ENCODE measurements at regions not wholly inside any gene's neighbourhood (a gene's known extent, or its start where the extent isn't known, plus 50 kb on each side); places are given as distances from the start of the nearest gene placed in this dataset.

DNA sequence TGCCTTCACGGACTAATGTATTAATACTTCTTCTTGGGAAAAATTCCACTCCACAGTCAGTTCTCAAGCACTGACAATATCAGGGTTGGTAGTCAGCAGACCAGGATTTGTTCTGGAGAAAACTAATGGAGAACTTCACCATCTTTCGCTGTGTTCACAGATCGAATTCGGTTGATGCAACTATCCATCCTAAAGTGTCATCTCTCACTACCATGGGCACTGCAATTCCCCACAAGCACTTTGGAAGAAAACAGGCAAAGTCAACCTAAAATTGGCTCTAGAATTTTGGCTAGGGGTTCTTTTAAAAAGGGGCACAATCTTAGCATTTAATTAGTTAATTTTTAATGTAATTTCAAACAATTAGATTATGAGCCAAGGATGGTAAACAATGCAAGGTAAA is 164.4 kb downstream of the HGF start:
- DNase-seq (ENCODE audit: low read depth, low spot score): no peak
- Histone ChIP-seq H3K36me3 (ENCODE audit: control insufficient read depth in 2 of 2, extremely low read depth in 1 of 2, insufficient read depth in 2 of 2, low read length in 2 of 2) (no peaks in the 10 kb centered on the region), H3K9me3 (ENCODE audit: control insufficient read depth, low read depth, low read length) (no peaks in the 10 kb centered on the region), H3K4me3 (ENCODE audit: control insufficient read depth in 2 of 3, extremely low read depth in 1 of 3, insufficient read depth in 2 of 3, low read depth in 1 of 3, low read length in 3 of 3) (no peak overlapping the region), H2AFZ (ENCODE audit: control insufficient read depth, low read length) (no peak overlapping the region), H3K27ac (ENCODE audit: control insufficient read depth, insufficient read depth, low read length) (no peak overlapping the region), H3K4me2 (ENCODE audit: control insufficient read depth, extremely low read depth, insufficient read depth, low read depth, low read length) (no peak overlapping the region), H3K79me2 (ENCODE audit: control insufficient read depth, insufficient read depth, low read length) (no peaks in the 10 kb centered on the region), H3K9me1 (ENCODE audit: control insufficient read depth, extremely low read depth, insufficient read depth, low read length) (no peaks in the 10 kb centered on the region), H3K9ac (ENCODE audit: control insufficient read depth, extremely low read depth, insufficient read depth, low read length) (no peak overlapping the region), H3K27me3 (ENCODE audit: control insufficient read depth, extremely low read depth, insufficient read depth, low read length) (no peaks in the 10 kb centered on the region), H3K4me1 (ENCODE audit: control insufficient read depth, extremely low read depth, insufficient read depth, low read length) (no peaks in the 10 kb centered on the region), H4K20me1 (ENCODE audit: control insufficient read depth, extremely low read depth, insufficient read depth, low read length) (no peaks in the 10 kb centered on the region)
- TF ChIP-seq EZH2 (IDR thresholded peaks at IDR 0.05; ENCODE audit: low read length): no peak
- TF ChIP-seq, protein P1, sequence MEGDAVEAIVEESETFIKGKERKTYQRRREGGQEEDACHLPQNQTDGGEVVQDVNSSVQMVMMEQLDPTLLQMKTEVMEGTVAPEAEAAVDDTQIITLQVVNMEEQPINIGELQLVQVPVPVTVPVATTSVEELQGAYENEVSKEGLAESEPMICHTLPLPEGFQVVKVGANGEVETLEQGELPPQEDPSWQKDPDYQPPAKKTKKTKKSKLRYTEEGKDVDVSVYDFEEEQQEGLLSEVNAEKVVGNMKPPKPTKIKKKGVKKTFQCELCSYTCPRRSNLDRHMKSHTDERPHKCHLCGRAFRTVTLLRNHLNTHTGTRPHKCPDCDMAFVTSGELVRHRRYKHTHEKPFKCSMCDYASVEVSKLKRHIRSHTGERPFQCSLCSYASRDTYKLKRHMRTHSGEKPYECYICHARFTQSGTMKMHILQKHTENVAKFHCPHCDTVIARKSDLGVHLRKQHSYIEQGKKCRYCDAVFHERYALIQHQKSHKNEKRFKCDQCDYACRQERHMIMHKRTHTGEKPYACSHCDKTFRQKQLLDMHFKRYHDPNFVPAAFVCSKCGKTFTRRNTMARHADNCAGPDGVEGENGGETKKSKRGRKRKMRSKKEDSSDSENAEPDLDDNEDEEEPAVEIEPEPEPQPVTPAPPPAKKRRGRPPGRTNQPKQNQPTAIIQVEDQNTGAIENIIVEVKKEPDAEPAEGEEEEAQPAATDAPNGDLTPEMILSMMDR (optimal IDR thresholded peaks at IDR 0.05 in 1 of 3, IDR thresholded peaks at IDR 0.05 in 1 of 3, conservative IDR thresholded peaks at IDR 0.05 in 1 of 3; ENCODE audit: extremely low read depth in 1 of 3, insufficient read depth in 2 of 3, low read length in 3 of 3): no peak
- dilution Hi-C loops (cut with MboI; ENCODE audit: extremely low pct_ligation_motif_present, low sequenced_read_pairs): no loop called here
- FAIRE-seq: peak; percentile 17

DNA sequence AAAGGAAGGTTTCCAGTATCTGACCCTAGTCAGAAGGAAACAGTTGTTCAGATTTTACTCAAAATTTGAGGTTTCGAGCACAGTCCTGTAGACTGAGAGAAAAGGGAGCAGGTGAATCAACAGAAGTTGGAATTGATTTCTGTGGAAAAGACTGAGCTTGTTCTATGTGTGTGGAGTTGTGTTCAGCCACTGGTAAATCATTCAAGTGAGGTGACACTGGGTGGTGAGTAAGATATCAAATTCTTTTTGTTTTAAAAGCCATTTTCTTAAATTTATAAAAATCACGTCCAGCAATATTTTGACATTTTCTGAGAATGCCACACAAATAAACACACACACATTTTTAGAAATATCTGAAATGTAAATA is 165.1 kb downstream of the HGF start:
- Histone ChIP-seq H3K9me3 (ENCODE audit: control insufficient read depth, low read depth, low read length) (no peaks in the 10 kb centered on the region), H3K4me3 (ENCODE audit: control insufficient read depth in 2 of 3, extremely low read depth in 1 of 3, insufficient read depth in 2 of 3, low read depth in 1 of 3, low read length in 3 of 3) (no peak overlapping the region), H3K9ac (ENCODE audit: control insufficient read depth, extremely low read depth, insufficient read depth, low read length) (no peak overlapping the region), H2AFZ (ENCODE audit: control insufficient read depth, low read length) (no peak overlapping the region), H3K79me2 (ENCODE audit: control insufficient read depth, insufficient read depth, low read length) (no peaks in the 10 kb centered on the region), H3K9me1 (ENCODE audit: control insufficient read depth, extremely low read depth, insufficient read depth, low read length) (no peaks in the 10 kb centered on the region), H4K20me1 (ENCODE audit: control insufficient read depth, extremely low read depth, insufficient read depth, low read length) (no peaks in the 10 kb centered on the region), H3K4me1 (ENCODE audit: control insufficient read depth, extremely low read depth, insufficient read depth, low read length) (no peaks in the 10 kb centered on the region), H3K27me3 (ENCODE audit: control insufficient read depth, extremely low read depth, insufficient read depth, low read length) (no peaks in the 10 kb centered on the region), H3K27ac (ENCODE audit: control insufficient read depth, insufficient read depth, low read length) (no peak overlapping the region), H3K4me2 (ENCODE audit: control insufficient read depth, extremely low read depth, insufficient read depth, low read depth, low read length) (no peak overlapping the region), H3K36me3 (ENCODE audit: control insufficient read depth in 2 of 2, extremely low read depth in 1 of 2, insufficient read depth in 2 of 2, low read length in 2 of 2) (no peaks in the 10 kb centered on the region)
- no peak for DNase-seq (ENCODE audit: low read depth, low spot score)
- TF ChIP-seq EZH2 (IDR thresholded peaks at IDR 0.05; ENCODE audit: low read length): no peak
- TF ChIP-seq, protein P1 (optimal IDR thresholded peaks at IDR 0.05 in 1 of 3, IDR thresholded peaks at IDR 0.05 in 1 of 3, conservative IDR thresholded peaks at IDR 0.05 in 1 of 3; ENCODE audit: extremely low read depth in 1 of 3, insufficient read depth in 2 of 3, low read length in 3 of 3): no peak
- FAIRE-seq: no peak
- dilution Hi-C loops (cut with MboI; ENCODE audit: extremely low pct_ligation_motif_present, low sequenced_read_pairs): no loop called here
